T47D (cell line): ENCODE measurements at regions not wholly inside any gene's neighbourhood (a gene's known extent, or its start where the extent isn't known, plus 50 kb on each side); places are given as distances from the start of the nearest gene placed in this dataset.
A peak's percentile ranks its signal among the peaks of the same experiment; 100 is the strongest.

Experiments
- DNase-seq, 2 experiments: peaks; one replicate each; pipeline versions ENCODE4 v3.0.0 to v3.0.0-alpha.2; 2011 to 2012; ENCODE audit warnings: low read depth in 1 of 2, low spot score in 1 of 2
- JUND ChIP-seq: IDR thresholded peaks from 2 replicates; pipeline ENCODE4 v1.6.1; 2012; ENCODE audit warnings: low read depth
- in situ Hi-C: cut with HindIII; loops from 2 replicates; pipeline ENCODE4 v1.10.0; 2016; ENCODE audit warnings: low sequenced_read_pairs, low pct_unique_long_range_greater_than_20kb

DNA sequence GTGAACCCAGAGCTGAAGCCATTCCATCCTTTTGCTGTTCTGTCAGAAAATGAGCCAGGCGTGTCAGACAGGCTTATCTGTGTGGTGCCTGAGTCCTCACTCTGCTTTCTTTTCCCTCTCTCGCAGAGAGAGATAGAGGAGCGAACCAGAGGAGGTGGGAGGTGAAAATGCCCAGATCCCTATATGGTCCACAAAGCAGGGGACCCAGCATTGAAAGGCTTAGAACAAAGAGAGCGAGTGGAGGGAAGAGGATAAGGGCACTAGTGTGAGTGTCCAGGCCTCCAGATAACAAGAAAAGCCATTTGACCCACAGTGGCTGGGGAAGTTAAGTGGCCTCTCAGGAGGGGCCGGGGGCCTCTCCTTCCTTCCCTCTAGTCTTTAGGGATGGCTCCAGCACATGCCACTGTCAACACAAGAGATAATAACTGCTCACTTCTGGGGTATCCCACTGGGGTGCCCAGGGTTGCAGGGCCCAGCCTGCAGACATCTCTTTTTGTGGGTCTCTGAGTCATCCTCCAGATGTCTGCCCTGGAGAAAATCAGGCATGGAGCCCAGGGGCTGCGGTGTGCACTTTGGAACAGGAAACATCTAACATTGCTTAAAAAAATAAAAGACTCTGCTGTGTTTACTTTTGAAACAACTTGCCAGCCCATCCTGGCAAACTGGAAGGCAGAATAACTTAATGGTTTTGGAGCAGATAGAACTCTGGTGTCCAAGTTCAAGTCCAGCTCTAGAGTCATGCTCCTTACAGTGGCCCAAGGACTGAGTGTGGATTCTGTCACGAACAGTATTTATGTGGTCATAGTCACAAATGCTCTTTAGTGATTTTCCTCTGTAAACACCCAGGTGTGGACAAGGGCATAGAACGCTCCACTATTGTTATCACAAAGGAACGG lies 189.5 kb downstream of the CXCL12 start:
- no peak for TF ChIP-seq JUND
- in situ Hi-C loops, result no loop called here
- DNase-seq, result peak in 1 of 2 experiments; percentile 58

DNA sequence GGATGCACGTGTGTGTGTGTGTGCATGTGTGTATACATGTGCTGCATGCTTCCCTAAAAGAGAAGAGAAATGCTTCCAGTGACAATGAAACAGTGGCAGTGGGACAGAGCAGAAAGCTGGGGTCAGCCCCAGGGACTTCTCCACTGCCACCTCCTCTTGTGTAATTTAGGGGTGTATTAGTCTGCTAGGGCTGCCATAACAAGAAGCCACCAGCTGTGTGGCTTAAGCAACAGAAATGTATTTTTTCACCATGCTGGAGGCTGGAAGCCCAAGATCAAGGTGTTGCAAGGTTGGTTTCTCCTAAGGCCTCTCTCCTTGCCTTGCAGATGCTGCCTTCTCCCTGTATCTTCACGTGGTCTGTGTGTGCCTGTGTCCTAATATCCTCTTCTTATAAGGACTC lies 190.5 kb downstream of the CXCL12 start:
- TF ChIP-seq JUND, result no peak
- in situ Hi-C loops, result no loop called here
- no peak for DNase-seq

DNA sequence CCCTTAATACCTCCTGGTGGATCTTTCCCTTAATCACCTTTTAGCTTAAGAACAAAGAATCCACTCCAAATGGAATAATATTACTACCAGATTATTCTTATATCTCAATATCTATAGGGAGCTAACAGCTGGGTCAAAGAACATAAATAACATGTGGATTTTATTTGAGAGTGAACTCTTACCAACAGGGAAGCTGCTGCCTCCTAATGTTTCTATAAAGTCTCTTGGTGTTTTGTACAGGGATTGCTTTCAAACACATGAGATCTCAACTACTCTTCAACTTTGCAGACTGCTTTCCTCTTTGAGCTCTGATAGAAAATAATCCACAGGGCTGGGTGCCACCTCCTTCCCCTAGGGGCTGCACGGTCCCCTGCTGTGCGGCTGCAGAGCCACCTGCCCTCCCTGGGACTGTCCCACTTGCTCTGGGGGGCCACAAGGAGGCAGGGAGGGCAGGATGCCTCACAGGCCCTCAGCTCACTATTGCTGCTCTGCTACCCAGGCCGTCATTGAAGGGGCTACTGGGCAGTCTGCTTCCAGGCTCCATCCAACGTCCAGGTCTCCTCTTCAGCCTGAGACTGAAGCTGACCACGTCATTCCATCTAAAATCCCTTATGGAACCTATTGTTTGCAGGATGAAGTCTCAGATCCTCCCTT lies 191.2 kb downstream of the CXCL12 start:
- no peak for DNase-seq
- in situ Hi-C loops, result no loop called here
- TF ChIP-seq JUND, result no peak

DNA sequence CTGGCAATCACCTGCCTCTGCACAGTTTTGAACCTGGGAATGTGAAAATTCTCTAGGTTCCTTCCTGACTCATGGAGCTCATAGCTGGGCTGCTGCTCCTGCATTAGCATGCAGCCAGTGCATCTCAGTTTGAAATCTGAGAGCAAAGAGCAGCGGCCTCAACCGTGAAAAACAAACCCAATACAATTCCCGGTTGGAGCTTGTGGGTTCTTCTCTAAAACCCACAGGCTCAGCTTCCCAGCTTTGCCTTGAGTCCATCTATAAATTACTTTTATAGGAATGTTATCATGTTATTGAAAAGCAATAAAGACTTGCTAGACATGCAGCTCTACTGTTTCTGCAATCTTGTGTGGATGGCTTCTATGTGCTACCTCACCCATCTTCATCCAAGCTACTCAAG lies 191.7 kb downstream of the CXCL12 start:
- no peak for DNase-seq
- no peak for TF ChIP-seq JUND
- in situ Hi-C loops, result no loop called here

DNA sequence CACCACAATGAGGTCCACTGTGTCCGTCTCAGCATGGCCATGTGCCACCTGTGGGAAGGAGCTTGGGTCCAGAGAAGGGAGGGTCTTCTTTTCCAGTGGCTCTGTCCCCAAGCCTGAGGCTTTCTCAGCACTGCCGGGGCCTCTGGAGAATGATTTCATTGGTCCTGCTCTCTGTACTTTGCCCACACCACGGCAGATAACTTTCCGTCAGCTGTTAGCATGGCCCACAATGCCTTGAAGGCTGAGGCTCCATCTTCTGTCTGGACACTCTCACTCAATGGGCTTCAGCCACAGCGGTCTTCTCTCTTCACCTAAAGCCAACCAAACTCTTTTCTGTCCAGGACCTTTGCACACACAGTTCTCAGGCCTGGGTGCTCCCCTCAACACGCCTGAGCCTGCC lies 192.5 kb downstream of the CXCL12 start:
- in situ Hi-C loops, result no loop called here
- no peak for TF ChIP-seq JUND

DNA sequence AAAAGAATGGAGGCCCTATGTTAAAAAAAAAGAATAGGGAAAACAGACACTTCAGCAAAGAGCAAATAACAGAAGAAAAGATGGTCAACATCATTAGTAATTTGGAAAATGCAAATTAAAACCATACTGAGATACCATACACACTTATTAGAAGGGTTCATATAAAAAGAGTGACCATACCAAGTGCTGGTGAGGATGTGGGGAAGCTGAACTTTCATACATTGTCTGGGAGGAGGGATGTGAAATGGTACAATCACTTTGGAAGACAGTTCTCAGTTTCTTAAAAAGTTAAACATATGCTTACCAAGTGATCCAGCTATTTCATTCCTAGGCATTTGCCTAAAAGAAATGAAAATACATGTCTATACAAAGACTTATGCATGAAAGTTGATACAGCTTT lies 194.4 kb downstream of the CXCL12 start:
- DNase-seq, result no peak
- in situ Hi-C loops, result no loop called here
- no peak for TF ChIP-seq JUND

More for the DNA sequence above, 192.5 kb downstream of the CXCL12 start:
- no peak for DNase-seq

DNA sequence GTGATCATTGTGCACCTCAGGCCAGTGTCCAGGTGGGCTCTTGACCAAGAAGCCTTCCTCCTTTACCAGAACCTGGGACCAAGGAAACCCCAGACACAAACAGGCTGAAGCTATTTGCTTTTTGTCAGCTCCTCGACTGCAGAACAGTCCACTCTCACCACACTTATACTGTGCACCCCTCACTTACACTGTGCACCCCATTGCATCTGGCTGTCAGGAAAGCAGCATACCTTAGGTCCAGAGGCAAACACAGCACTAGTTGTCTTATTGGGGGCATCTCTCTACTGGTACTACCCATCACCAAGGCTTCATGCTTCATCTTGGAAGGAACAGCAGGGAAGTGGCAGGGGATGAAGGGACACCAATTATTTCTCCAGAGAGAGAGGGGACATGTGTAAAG lies 198.1 kb downstream of the CXCL12 start:
- DNase-seq, result no peak
- in situ Hi-C loops, result no loop called here
- no peak for TF ChIP-seq JUND

DNA sequence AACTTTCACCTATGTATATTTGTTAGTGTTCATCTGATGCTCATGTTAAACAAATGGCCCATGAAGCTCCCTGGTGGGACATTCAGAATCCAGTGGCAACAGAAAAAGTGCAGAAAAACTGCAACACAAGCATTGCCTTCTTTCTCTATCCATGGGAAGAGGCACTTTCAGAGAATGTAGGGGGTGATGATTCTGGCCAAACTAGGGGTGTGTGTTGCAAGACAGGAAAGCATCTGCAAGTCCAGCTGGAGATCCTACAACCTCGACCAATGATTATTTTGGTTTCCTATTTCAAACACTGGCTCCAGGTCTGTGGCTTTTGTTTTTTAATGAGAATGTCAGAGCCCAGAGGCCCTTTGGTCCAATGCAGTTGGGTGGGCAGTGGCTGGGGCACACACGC lies 198.7 kb downstream of the CXCL12 start:
- in situ Hi-C loops, result no loop called here
- DNase-seq, result no peak
- no peak for TF ChIP-seq JUND

DNA sequence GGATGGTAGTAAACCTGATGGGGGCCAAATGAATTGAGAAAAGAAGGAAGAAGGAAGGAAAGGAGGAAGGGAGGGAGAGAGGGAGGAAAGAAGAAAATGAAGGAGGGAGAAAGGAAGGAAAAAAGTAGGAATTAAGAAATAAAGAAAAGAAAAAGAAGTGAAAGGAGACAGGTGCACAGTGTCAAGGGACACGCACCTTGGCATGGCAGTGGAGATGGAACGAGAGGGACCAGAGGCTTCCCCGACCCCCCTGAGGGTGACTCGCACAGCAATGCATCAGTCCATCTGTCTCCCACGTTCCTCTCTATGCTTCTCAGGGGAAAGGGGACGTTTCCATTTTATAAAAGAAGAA lies 199.6 kb downstream of the CXCL12 start:
- no peak for DNase-seq
- in situ Hi-C loops, result no loop called here
- TF ChIP-seq JUND, result no peak

DNA sequence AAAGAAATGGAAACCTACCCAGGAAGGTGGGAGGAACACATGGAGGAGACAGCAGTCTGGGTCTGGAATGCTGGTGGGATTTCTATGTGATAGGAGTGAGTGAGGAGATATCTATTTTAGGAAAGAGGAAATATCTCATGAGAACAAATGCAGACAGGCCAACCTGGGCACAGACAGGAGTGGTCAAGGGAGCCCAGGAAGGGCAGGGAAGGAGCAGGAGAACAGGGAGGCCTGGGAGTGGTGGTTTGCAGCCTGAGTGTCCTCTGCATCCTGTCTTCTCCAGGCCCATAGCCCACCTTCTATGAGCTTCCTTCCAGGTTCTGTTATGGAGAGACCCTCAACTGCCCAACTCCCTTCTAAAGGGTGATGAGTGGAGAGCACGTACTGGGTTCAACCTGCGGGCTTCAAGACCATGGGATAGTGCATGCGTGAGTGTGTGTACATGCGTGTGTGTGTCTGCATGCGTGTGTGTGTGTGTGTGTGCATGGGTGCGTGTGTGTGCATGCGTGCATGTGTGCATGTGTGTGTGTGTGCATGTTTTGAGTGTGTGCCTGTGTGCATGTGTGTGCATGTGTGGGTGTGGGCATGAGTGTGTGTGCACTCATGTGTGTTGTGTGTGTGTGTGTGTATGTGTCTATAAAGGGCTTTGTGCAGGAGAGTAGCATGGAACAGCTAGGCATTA lies 200.1 kb downstream of the CXCL12 start:
- in situ Hi-C loops, result no loop called here
- no peak for TF ChIP-seq JUND
- DNase-seq, result no peak

DNA sequence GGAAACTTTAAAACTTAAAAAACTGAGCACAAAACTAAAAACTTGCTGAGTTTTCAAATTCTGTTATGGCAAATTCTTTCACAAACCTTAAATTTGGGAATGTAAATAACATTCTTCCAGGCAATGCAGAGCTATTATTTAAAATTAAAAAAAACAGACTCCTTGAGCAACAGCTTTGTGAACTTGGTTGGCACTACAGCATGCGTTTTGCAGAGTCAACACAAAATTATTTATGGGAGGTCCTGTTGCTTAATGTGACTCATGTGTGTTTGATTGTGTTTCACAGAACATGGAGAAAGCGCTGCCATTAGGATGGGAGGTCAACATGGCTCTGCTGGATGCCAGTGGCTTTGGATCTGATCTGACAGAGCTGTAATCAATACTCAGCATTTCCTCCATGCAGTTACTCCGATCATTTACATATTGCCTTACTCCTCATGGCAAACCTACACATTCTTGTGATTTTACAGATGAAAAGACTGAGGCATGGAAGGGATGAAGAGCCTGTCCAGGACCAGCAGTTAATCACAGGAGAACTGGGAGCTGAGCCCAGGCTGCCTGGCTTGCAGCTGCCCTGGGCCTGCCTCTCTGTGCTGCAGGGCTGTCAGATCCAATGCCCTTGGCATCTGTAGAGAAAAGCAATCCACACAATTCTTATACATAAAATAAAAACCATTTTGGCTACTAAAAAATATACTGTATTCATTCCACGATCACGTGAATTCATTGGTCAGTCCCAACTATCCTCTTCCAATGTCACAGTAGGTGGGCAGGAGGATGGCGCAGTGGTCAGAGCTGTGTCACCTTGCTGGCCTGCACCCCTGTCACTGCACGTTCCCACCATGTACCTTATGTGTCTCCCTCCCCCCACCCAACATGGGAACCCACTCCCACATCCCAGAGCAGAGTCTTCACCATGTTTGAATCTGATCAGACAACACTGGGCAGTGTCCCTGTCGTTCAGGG lies 200.9 kb downstream of the CXCL12 start:
- in situ Hi-C loops, result no loop called here
- no peak for DNase-seq
- TF ChIP-seq JUND, result no peak

DNA sequence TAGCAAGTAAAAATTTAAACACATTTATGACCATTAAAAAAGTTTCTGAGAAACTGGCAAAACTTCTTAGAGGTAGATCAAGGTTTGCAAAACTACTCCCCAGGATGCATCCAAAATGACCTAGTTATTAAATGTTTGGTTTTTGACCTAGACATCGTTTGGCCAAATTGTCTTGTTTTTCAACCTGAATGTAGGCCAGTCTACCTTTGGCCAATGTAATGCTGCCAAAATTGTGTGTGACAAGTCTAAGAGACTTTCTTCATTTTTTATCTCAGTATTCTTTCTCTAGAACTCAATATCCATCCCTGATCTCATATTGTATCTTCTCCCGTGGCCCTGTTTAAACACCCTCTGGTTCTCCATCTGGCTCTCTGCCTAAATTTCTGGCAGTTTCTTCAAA lies 202.0 kb downstream of the CXCL12 start:
- no peak for DNase-seq
- no peak for TF ChIP-seq JUND
- in situ Hi-C loops, result no loop called here
